H1 (cell line): ENCODE measurements at regions not wholly inside any gene's neighbourhood (a gene's known extent, or its start where the extent isn't known, plus 50 kb on each side); places are given as distances from the start of the nearest gene placed in this dataset.

Experiments used
- CEBPB ChIP-seq: IDR thresholded peaks from 2 replicates; pipeline ENCODE4 v1.6.1; 2012; ENCODE audit warnings: low read depth, low read length
- CHD7 ChIP-seq: fragments of 300-600 bp; sonication (generic); IDR thresholded peaks from 2 replicates; pipeline ENCODE4 v1.7.1; 2012; ENCODE audit warnings: low read length, moderate library complexity, mild to moderate bottlenecking, inconsistent platforms; ENCODE audit not compliant: insufficient replicate concordance
- EP300 ChIP-seq, 2 experiments: IDR thresholded peaks; 1 replicate in 1 of 2; 2 replicates in 1 of 2; pipeline ENCODE4 v1.6.1; 2011 to 2012; ENCODE audit warnings: low read depth in 2 of 2, low read length in 2 of 2, mild to moderate bottlenecking in 2 of 2, borderline replicate concordance in 1 of 2, inconsistent platforms in 1 of 2, moderate library complexity in 1 of 2
- GABPA ChIP-seq: IDR thresholded peaks from 2 replicates; pipeline ENCODE4 v1.6.1; 2011; ENCODE audit warnings: mild to moderate bottlenecking, low read length, moderate library complexity, borderline replicate concordance; ENCODE audit not compliant: insufficient read depth
- NANOG ChIP-seq: IDR thresholded peaks from 2 replicates; pipeline ENCODE4 v1.6.1; 2011; ENCODE audit warnings: low read length, low read depth, mild to moderate bottlenecking, inconsistent platforms; ENCODE audit not compliant: insufficient read depth, poor library complexity, severe bottlenecking
- TBP ChIP-seq: IDR thresholded peaks from 2 replicates; pipeline ENCODE4 v1.6.1; 2011; ENCODE audit warnings: low read depth, low read length, improper control_type of control experiment
- TF ChIP-seq, protein P1 (sequence below): IDR thresholded peaks from 2 replicates; pipeline ENCODE4 v1.6.1; 2012; ENCODE audit warnings: low read length, inconsistent platforms

DNA sequence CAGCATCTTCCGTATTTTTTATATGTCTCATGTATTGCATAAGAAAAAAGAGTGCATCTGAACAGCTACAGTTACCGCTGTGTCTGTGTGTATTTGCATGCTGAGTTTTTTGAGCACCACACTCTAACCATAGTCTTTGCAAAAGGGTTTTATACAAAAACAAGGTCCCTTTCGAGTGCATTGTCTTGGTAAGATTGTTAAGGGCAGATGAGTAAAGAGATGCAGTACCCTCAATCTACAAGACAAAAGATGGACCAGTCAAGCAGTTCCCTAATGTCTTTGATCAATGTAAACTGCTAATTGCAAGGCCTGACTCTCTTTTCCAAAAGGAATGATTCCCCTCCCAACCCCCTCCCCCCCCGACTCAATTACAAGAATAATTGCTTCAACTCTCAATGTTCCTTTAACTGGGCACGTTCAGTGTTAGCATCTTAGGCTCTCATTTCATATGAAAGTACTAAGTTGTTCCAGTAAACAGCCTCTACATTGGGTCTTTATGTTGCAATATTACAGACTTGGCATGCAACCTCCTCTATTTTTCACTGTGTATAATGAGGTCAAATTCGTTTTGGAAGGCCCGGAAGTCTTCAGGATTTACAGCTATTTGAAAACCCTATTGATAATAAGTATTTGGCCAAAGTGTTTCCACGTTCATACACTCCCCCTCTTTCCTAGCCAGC is 471.4 kb upstream of the RBFOX1 start (continued):
- TF ChIP-seq CHD7 = peak; percentile 54
- no peak for TF ChIP-seq TBP
- peak in 1 of 2 experiments; percentile 45; a peak in 1 of 3 replicates for TF ChIP-seq EP300 (IDR thresholded peaks at IDR 0.05; ENCODE audit: borderline replicate concordance in 1 of 2, low read depth in 2 of 2, low read length in 2 of 2)
- peak; percentile 90 for TF ChIP-seq NANOG
- no peak for TF ChIP-seq GABPA
- TF ChIP-seq, protein P1, sequence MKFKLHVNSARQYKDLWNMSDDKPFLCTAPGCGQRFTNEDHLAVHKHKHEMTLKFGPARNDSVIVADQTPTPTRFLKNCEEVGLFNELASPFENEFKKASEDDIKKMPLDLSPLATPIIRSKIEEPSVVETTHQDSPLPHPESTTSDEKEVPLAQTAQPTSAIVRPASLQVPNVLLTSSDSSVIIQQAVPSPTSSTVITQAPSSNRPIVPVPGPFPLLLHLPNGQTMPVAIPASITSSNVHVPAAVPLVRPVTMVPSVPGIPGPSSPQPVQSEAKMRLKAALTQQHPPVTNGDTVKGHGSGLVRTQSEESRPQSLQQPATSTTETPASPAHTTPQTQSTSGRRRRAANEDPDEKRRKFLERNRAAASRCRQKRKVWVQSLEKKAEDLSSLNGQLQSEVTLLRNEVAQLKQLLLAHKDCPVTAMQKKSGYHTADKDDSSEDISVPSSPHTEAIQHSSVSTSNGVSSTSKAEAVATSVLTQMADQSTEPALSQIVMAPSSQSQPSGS = 0 out of 2 replicates have a peak, but pooled peaks have one; percentile 42
- TF ChIP-seq CEBPB = peak; percentile 28; the same call in 1 of the 2 replicates
